GM10248 (cell line): ENCODE measurements at regions not wholly inside any gene's neighbourhood (a gene's known extent, or its start where the extent isn't known, plus 50 kb on each side); places are given as distances from the start of the nearest gene placed in this dataset.
"Not testable (repeated sequence)": the region's sequence is repeated elsewhere in the genome, so short reads cannot be mapped to it uniquely, and the experiment has no call there.

Experiments used
- CTCF ChIA-PET: fragments of 300-600 bp; sonication (Branson Sonifier 250); formaldehyde crosslinking; extraction: SDS; loops from one replicate; lab custom pipeline; 2021; ENCODE audit warnings: antibody characterized with exemption; lab: Yijun Ruan, JAX
- POLR2A ChIA-PET: fragments of 350-650 bp; sonication (Branson Sonifier 250); formaldehyde crosslinking; extraction: SDS; loops from one replicate; lab custom pipeline; 2020; ENCODE audit warnings: antibody characterized with exemption; lab: Yijun Ruan, JAX
- DNase-seq: peaks from one replicate; pipeline ENCODE4 v3.0.0; 2012; ENCODE audit errors: extremely low spot score
- CTCF ChIP-seq: IDR thresholded peaks from 2 replicates; pipeline ENCODE4 v1.5.1; 2012; ENCODE audit warnings: mild to moderate bottlenecking, low read depth; ENCODE audit errors: extremely low read depth, missing control alignments, control extremely low read depth

GRCh38 chr21:25531538-25532250 is 75.6 kb downstream of the MRPL39 start:
- CTCF ChIA-PET, POLR2A ChIA-PET, DNase-seq: not testable (repeated sequence)

- TF ChIP-seq CTCF, result no peak
- CTCF ChIA-PET, result interaction anchor here (1.6 to 2.0 kb wide), 2 partner anchors 8 to 10 kb away, joined by 3 to 6 read pairs; no protein-coding TSS in a partner anchor
- POLR2A ChIA-PET, result no interaction called here
- no peak for DNase-seq
These were observed 78.8 kb downstream of the MRPL39 start for GRCh38 chr21:25528515-25528914.

- no peak for DNase-seq
- CTCF ChIA-PET, result interaction anchor here (1.1 to 1.5 kb wide), 2 partner anchors 11 kb away, joined by 3 to 5 read pairs; no protein-coding TSS in a partner anchor
- POLR2A ChIA-PET, result no interaction called here
- no peak for TF ChIP-seq CTCF
These were observed 88.8 kb downstream of the MRPL39 start for GRCh38 chr21:25518491-25518911.

GRCh38 chr21:25515484-25516405 is 91.5 kb downstream of the MRPL39 start:
- ChIA-PET POLR2A (no interaction called here), CTCF (interaction anchor here (1.0 to 1.5 kb wide), 6 partner anchors 8 to 95 kb away, joined by 3 to 5 read pairs (median 4); no protein-coding TSS in a partner anchor)
- DNase-seq, result no peak
- TF ChIP-seq CTCF, result no peak

- ChIA-PET POLR2A (no interaction called here), CTCF (interaction anchor here (1.0 to 1.7 kb wide), 4 partner anchors 17 to 58 kb away, joined by 3 to 4 read pairs (median 4); no protein-coding TSS in a partner anchor)
- TF ChIP-seq CTCF, result no peak
- DNase-seq, result no peak
These were observed 93.5 kb downstream of the MRPL39 start for GRCh38 chr21:25513810-25514209.

- POLR2A ChIA-PET, result no interaction called here
- CTCF ChIA-PET, result interaction anchor here (1.3 to 1.7 kb wide), 4 partner anchors 9 to 92 kb away, joined by 3 to 4 read pairs (median 4); no protein-coding TSS in a partner anchor
- no peak for DNase-seq
- no peak for TF ChIP-seq CTCF
These were observed 94.9 kb downstream of the MRPL39 start for GRCh38 chr21:25512095-25513081.
